OCI-LY7 (cell line): ENCODE measurements at regions not wholly inside any gene's neighbourhood (a gene's known extent, or its start where the extent isn't known, plus 50 kb on each side); places are given as distances from the start of the nearest gene placed in this dataset.

Experiments used
- BruUV-seq: library from RNA; stranded (reverse); fragments of 400-500 nt; replicated peaks from 2 replicates; lab custom pipeline; 2021; lab: Mats Ljungman, UMichigan
- CTCF ChIA-PET: fragments of 300-600 bp; sonication (Branson Sonifier 250); formaldehyde crosslinking; loops from one replicate; lab custom pipeline; 2022; ENCODE audit warnings: antibody characterized with exemption; ENCODE audit not compliant: unreplicated experiment; lab: Charles Lee
- POLR2A ChIA-PET: fragments of 300-600 bp; sonication (Branson Sonifier 250); formaldehyde crosslinking; loops from one replicate; lab custom pipeline; 2022; ENCODE audit warnings: antibody characterized with exemption; lab: Charles Lee
- DNase-seq: peaks from one replicate; pipeline ENCODE4 v3.0.0-alpha.2; 2015; ENCODE audit warnings: low spot score
- H2AFZ ChIP-seq: fragments of 200-600 bp; sonication (generic), shearing (Covaris generic); 2 replicates; pipeline ENCODE4 v1.6.1; 2014; ENCODE audit warnings: mild to moderate bottlenecking, antibody characterized with exemption, low read length, moderate library complexity
- H3K27ac ChIP-seq: fragments of 200-600 bp; sonication (generic); 2 replicates; pipeline ENCODE4 v1.5.1; 2014; ENCODE audit warnings: mixed run types, low read depth, mild to moderate bottlenecking, moderate library complexity, low read length, inconsistent platforms; ENCODE audit not compliant: poor library complexity, severe bottlenecking
- H3K36me3 ChIP-seq: fragments of 200-600 bp; sonication (generic); 2 replicates; pipeline ENCODE4 v1.6.1; 2014; ENCODE audit warnings: mild to moderate bottlenecking, antibody characterized with exemption, low read length, moderate library complexity, mixed read lengths; ENCODE audit not compliant: insufficient read depth
- H3K4me1 ChIP-seq: fragments of 200-600 bp; sonication (generic); 2 replicates; pipeline ENCODE4 v1.5.1; 2014; ENCODE audit warnings: mild to moderate bottlenecking, low read length; ENCODE audit not compliant: insufficient read depth, poor library complexity, severe bottlenecking
- H3K4me2 ChIP-seq: fragments of 200-600 bp; sonication (generic); 2 replicates; pipeline ENCODE4 v1.6.1; 2014; ENCODE audit warnings: mild to moderate bottlenecking, low read length
- H3K4me3 ChIP-seq: fragments of 200-600 bp; sonication (generic); 2 replicates; pipeline ENCODE4 v1.5.1; 2014; ENCODE audit warnings: mild to moderate bottlenecking, low read depth, low read length; ENCODE audit not compliant: poor library complexity, severe bottlenecking
- H3K79me2 ChIP-seq: fragments of 200-600 bp; sonication (generic); 2 replicates; pipeline ENCODE4 v1.6.1; 2016; ENCODE audit warnings: low read depth, mild to moderate bottlenecking, low read length, moderate library complexity, mixed read lengths; ENCODE audit not compliant: insufficient read depth
- H3K9me2 ChIP-seq: fragments of 200-600 bp; sonication (generic); 2 replicates; pipeline ENCODE4 v1.6.1; 2016; ENCODE audit warnings: mild to moderate bottlenecking, low read length, mixed read lengths; ENCODE audit not compliant: insufficient read depth
- H3K9me3 ChIP-seq: fragments of 200-600 bp; sonication (generic); 2 replicates; pipeline ENCODE4 v1.6.1; 2014; ENCODE audit warnings: mild to moderate bottlenecking, mixed run types, low read length, mixed read lengths
- H4K20me1 ChIP-seq: fragments of 200-600 bp; sonication (generic); 2 replicates; pipeline ENCODE4 v1.6.1; 2014; ENCODE audit warnings: mild to moderate bottlenecking, antibody characterized with exemption, low read length, moderate library complexity, mixed read lengths; ENCODE audit not compliant: insufficient read depth
- EZH2phosphoT487 ChIP-seq: fragments of 200-600 bp; sonication (generic); IDR thresholded peaks from 2 replicates; pipeline ENCODE4 v1.6.1; 2018; ENCODE audit warnings: low read depth, borderline replicate concordance, mild to moderate bottlenecking, mixed run types, antibody characterized with exemption, low read length, moderate library complexity, mixed read lengths
- intact Hi-C: fragments of 100-400 bp; cut with micrococcal nuclease; formaldehyde crosslinking; loops from one replicate; pipeline ENCODE4 v1.10.0; 2022; ENCODE audit not compliant: unreplicated experiment
- TF ChIP-seq, protein P1 (sequence below): fragments of 200-600 bp; sonication (generic); conservative IDR thresholded peaks from 2 replicates; pipeline ENCODE4 v1.5.1; 2014; ENCODE audit warnings: mild to moderate bottlenecking, antibody characterized with exemption, low read length, moderate library complexity, mixed read lengths

DNA sequence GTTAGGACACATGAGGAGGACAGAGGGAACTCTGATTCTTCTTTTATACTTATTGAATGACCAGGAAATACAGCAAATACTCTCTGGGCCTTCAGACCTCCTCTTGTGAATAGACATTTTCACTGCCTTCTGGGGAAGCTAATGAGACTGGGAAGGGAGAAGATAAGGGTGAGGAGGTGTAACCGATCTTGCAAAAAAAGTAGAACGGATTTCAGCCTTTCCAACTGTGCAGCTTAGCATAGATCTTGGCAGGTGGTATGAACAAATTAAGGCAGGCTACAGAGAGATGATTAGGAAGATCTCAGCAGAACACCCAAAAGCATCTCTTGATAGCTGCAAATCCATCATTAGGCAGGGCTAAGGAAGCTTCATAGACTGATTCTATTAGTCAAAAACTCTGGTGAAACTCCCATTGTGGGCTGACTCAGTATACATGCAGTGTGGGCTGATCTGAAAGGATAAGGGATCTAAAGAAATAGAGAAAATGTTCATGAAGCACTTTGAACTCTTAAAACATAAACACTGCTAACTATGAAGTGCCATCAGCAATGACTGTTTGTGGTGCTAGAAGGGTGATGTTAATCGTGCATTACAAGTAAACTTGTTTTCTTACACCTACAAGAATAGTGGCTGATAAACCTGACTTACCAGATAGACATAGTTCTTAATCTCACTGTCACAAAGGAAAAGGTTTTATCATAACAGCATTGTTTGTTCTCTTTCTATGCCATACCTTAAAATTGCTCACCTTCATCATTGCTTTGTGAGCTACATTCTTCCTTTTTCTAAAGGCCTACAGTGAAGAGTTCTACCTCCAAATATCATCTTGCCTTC is 85.5 kb upstream of the PALMD start:
- Histone ChIP-seq H2AFZ (no peak overlapping the region), H4K20me1 (no peaks in the 10 kb centered on the region), H3K4me2 (no peak overlapping the region), H3K79me2 (no peaks in the 10 kb centered on the region), H3K9me2 (0 out of 2 replicates have a peak, but pooled peaks cover 4% of the 10 kb centered on the region), H3K36me3 (no peaks in the 10 kb centered on the region), H3K4me1 (no peaks in the 10 kb centered on the region), H3K4me3 (no peak overlapping the region), H3K27ac (no peak overlapping the region), H3K9me3 (no peaks in the 10 kb centered on the region)
- POLR2A ChIA-PET = interaction anchor here (0.6 kb wide), 1 partner anchor 15 kb away, joined by 3 read pairs; no protein-coding TSS in a partner anchor
- CTCF ChIA-PET = no interaction called here
- intact Hi-C loops = no loop called here
- TF ChIP-seq, protein P1, sequence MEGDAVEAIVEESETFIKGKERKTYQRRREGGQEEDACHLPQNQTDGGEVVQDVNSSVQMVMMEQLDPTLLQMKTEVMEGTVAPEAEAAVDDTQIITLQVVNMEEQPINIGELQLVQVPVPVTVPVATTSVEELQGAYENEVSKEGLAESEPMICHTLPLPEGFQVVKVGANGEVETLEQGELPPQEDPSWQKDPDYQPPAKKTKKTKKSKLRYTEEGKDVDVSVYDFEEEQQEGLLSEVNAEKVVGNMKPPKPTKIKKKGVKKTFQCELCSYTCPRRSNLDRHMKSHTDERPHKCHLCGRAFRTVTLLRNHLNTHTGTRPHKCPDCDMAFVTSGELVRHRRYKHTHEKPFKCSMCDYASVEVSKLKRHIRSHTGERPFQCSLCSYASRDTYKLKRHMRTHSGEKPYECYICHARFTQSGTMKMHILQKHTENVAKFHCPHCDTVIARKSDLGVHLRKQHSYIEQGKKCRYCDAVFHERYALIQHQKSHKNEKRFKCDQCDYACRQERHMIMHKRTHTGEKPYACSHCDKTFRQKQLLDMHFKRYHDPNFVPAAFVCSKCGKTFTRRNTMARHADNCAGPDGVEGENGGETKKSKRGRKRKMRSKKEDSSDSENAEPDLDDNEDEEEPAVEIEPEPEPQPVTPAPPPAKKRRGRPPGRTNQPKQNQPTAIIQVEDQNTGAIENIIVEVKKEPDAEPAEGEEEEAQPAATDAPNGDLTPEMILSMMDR = no peak
- TF ChIP-seq EZH2phosphoT487 = no peak
- DNase-seq = no peak
- no TSS peak for BruUV-seq

DNA sequence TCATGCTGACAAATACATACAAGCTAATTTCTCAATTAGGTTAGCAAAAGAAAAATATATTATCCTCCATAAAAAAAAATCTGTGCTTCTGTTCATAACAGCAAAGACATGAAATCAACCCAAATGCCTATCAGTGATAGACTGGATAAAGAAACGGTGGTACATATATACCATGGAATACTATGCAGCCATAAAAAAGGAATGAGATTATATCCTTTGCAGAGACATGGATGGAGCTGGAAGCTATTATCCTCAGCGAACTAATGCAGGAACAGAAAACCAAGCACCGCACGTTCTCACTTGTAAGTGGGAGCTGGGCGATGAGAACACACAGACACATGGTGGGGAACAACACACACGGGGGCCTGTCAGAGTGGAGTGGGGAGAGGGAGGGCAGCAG is 84.0 kb upstream of the PALMD start:
- TF ChIP-seq, protein P1 = no peak
- no peak for TF ChIP-seq EZH2phosphoT487
- CTCF ChIA-PET = no interaction called here
- no peak overlapping the region for H3K4me2 ChIP-seq
- no TSS peak for BruUV-seq
- H3K4me1 ChIP-seq = no peaks in the 10 kb centered on the region
- H3K9me3 ChIP-seq = no peaks in the 10 kb centered on the region
- DNase-seq = no peak
- H3K9me2 ChIP-seq = 0 out of 2 replicates have a peak, but pooled peaks cover 4% of the 10 kb centered on the region
- H3K36me3 ChIP-seq = no peaks in the 10 kb centered on the region
- H3K27ac ChIP-seq = no peak overlapping the region
- H3K79me2 ChIP-seq = no peaks in the 10 kb centered on the region
- no peaks in the 10 kb centered on the region for H4K20me1 ChIP-seq
- intact Hi-C loops = no loop called here
- H2AFZ ChIP-seq = no peak overlapping the region
- POLR2A ChIA-PET = no interaction called here
- no peak overlapping the region for H3K4me3 ChIP-seq
